ENCODE measurements at regions not wholly inside any gene's neighbourhood (a gene's known extent, or its start where the extent isn't known, plus 50 kb on each side); places are given as distances from the start of the nearest gene placed in this dataset.

GRCh38 chr15:66848116-66848515, 146.1 kb downstream of the SMAD6 start:
- no peak for DNase-seq (ENCODE audit: low read depth in 4 of 4, low spot score in 2 of 4)

- no peak for DNase-seq (ENCODE audit: low read depth in 4 of 4, low spot score in 2 of 4)
These were observed 146.8 kb downstream of the SMAD6 start for GRCh38 chr15:66848686-66849392.

GRCh38 chr15:66849393-66849745, 147.3 kb downstream of the SMAD6 start:
- no peak for DNase-seq (ENCODE audit: low read depth in 4 of 4, low spot score in 2 of 4)

- DNase-seq (ENCODE audit: low read depth in 4 of 4, low spot score in 2 of 4): no peak
These were observed 147.7 kb downstream of the SMAD6 start for GRCh38 chr15:66849746-66850077.

- DNase-seq (ENCODE audit: low read depth in 4 of 4, low spot score in 2 of 4): no peak
These were observed 148.3 kb downstream of the SMAD6 start for GRCh38 chr15:66850078-66850991.

GRCh38 chr15:66850996-66851310, 148.9 kb downstream of the SMAD6 start:
- DNase-seq (ENCODE audit: low read depth in 4 of 4, low spot score in 2 of 4): no peak

- peak in 3 of 4 donors; percentile 73 to 79 (median 76) for DNase-seq (ENCODE audit: low read depth in 4 of 4, low spot score in 2 of 4)
These were observed 149.5 kb downstream of the SMAD6 start for GRCh38 chr15:66851311-66852063.

GRCh38 chr15:66852064-66852905, 150.2 kb downstream of the SMAD6 start:
- DNase-seq (ENCODE audit: low read depth in 4 of 4, low spot score in 2 of 4): no peak

- DNase-seq (ENCODE audit: low read depth in 4 of 4, low spot score in 2 of 4): no peak
These were observed 152.3 kb downstream of the SMAD6 start for GRCh38 chr15:66854012-66854965.

- no peak for DNase-seq (ENCODE audit: low read depth in 4 of 4, low spot score in 2 of 4)
These were observed 153.0 kb downstream of the SMAD6 start for GRCh38 chr15:66855041-66855440.

- no peak for DNase-seq (ENCODE audit: low read depth in 4 of 4, low spot score in 2 of 4)
These were observed 155.7 kb downstream of the SMAD6 start for GRCh38 chr15:66857694-66858093.

- no peak for DNase-seq (ENCODE audit: low read depth in 4 of 4, low spot score in 2 of 4)
These were observed 156.6 kb downstream of the SMAD6 start for GRCh38 chr15:66858423-66859207.

GRCh38 chr15:66859688-66860253, 157.7 kb downstream of the SMAD6 start:
- DNase-seq (ENCODE audit: low read depth in 4 of 4, low spot score in 2 of 4): no peak

GRCh38 chr15:66860844-66861243, 158.8 kb downstream of the SMAD6 start:
- DNase-seq (ENCODE audit: low read depth in 4 of 4, low spot score in 2 of 4): no peak

GRCh38 chr15:66862111-66862939, 160.3 kb downstream of the SMAD6 start:
- no peak for DNase-seq (ENCODE audit: low read depth in 4 of 4, low spot score in 2 of 4)

- DNase-seq (ENCODE audit: low read depth in 4 of 4, low spot score in 2 of 4): peak in 1 of 4 donors; percentile 78
These were observed 160.9 kb downstream of the SMAD6 start for GRCh38 chr15:66862940-66863335.

- DNase-seq (ENCODE audit: low read depth in 4 of 4, low spot score in 2 of 4): no peak
These were observed 161.5 kb downstream of the SMAD6 start for GRCh38 chr15:66863390-66864085.
